Body of pancreas (tissue), 4 donors: ENCODE measurements at regions not wholly inside any gene's neighbourhood (a gene's known extent, or its start where the extent isn't known, plus 50 kb on each side); places are given as distances from the start of the nearest gene placed in this dataset.

Source experiments
- CTCF ChIP-seq, 7 experiments: fragments of 450-650 bp in 4 of 7; fragments of 200-600 bp in 3 of 7; sonication (generic) in 3 of 7; IDR thresholded peaks; one replicate each; pipeline ENCODE4 v1.5.1; 2016 to 2019; ENCODE audit warnings: antibody characterized with exemption in 7 of 7
- POLR2A ChIP-seq, 3 donors: fragments of 450-650 bp; IDR thresholded peaks; one replicate each; pipeline ENCODE4 v1.6.1; 2016; ENCODE audit warnings: antibody characterized with exemption in 3 of 3, mild to moderate bottlenecking in 2 of 3

GRCh38 chr15:39181940-39182339 lies 398.9 kb upstream of the THBS1 start:
- no peak for TF ChIP-seq POLR2A (IDR thresholded peaks at IDR 0.05)
- no peak for TF ChIP-seq CTCF (IDR thresholded peaks at IDR 0.05)
